HEK293 (cell line): ENCODE measurements at regions not wholly inside any gene's neighbourhood (a gene's known extent, or its start where the extent isn't known, plus 50 kb on each side); places are given as distances from the start of the nearest gene placed in this dataset.
A peak's percentile ranks its signal among the peaks of the same experiment; 100 is the strongest.

Experiments used
- CTCF ChIA-PET: fragments of 350-600 bp; formaldehyde crosslinking; extraction: SDS; loops from one replicate; lab custom pipeline; 2021; ENCODE audit warnings: antibody characterized with exemption; lab: Yijun Ruan, JAX
- POLR2A ChIA-PET: fragments of 300-600 bp; formaldehyde crosslinking; extraction: SDS; loops from one replicate; lab custom pipeline; 2020; ENCODE audit warnings: antibody characterized with exemption, inconsistent platforms; lab: Yijun Ruan, JAX
- H3K27ac ChIP-seq: fragments of 200-500 bp; sonication (Bioruptor generic); 2 replicates; pipeline ENCODE4 v1.5.1; 2014; ENCODE audit warnings: low read depth, low read length, control low read depth, inconsistent platforms; ENCODE audit errors: extremely low read depth
- H3K36me3 ChIP-seq, 2 experiments: fragments of 200-500 bp in 1 of 2; sonication (Bioruptor generic) in 1 of 2; 1 replicate in 1 of 2; 2 replicates in 1 of 2; pipeline ENCODE4 v1.5.1; 2014 to 2017; ENCODE audit warnings: inconsistent platforms in 2 of 2, low read length in 2 of 2; ENCODE audit not compliant: control insufficient read depth in 2 of 2, insufficient read depth in 1 of 2
- H3K4me1 ChIP-seq: fragments of 200-500 bp; sonication (Bioruptor generic); 2 replicates; pipeline ENCODE4 v1.5.1; 2014; ENCODE audit warnings: mild to moderate bottlenecking, low read length, inconsistent platforms; ENCODE audit not compliant: control insufficient read depth, insufficient read depth
- H3K4me3 ChIP-seq: 2 replicates; pipeline ENCODE4 v1.5.1; 2011; ENCODE audit warnings: low read depth, mild to moderate bottlenecking, control low read depth, low read length, moderate library complexity
- H3K9me3 ChIP-seq: fragments of 200-500 bp; sonication (Bioruptor generic); 2 replicates; pipeline ENCODE4 v1.5.1; 2014; ENCODE audit warnings: low read depth, low read length, inconsistent platforms; ENCODE audit not compliant: control insufficient read depth, insufficient read depth
- EGR2 ChIP-seq: fragments of 450-650 bp; formaldehyde crosslinking; IDR thresholded peaks from 2 replicates; pipeline ENCODE4 v1.5.1; 2016; ENCODE audit warnings: low read depth, missing biosample characterization, missing genetic modification characterization
- GLI4 ChIP-seq: fragments of 450-650 bp; formaldehyde crosslinking; IDR thresholded peaks from 2 replicates; pipeline ENCODE4 v1.5.1; 2016; ENCODE audit warnings: missing biosample characterization, missing genetic modification characterization
- KLF16 ChIP-seq: fragments of 450-650 bp; formaldehyde crosslinking; IDR thresholded peaks from 2 replicates; pipeline ENCODE4 v1.5.1; 2017; ENCODE audit warnings: missing biosample characterization, missing genetic modification characterization
- SP2 ChIP-seq: fragments of 450-650 bp; formaldehyde crosslinking; IDR thresholded peaks from 2 replicates; pipeline ENCODE4 v1.5.1; 2016; ENCODE audit warnings: missing biosample characterization, missing genetic modification characterization
- TCF7L2 ChIP-seq: IDR thresholded peaks from 2 replicates; pipeline ENCODE4 v1.6.1; 2011; ENCODE audit warnings: low read depth, mild to moderate bottlenecking, inconsistent platforms, low read length, moderate library complexity, borderline replicate concordance
- ZNF146 ChIP-seq: fragments of 450-650 bp; formaldehyde crosslinking; IDR thresholded peaks from 2 replicates; pipeline ENCODE4 v1.5.1; 2016; ENCODE audit warnings: missing biosample characterization, missing genetic modification characterization
- ZNF155 ChIP-seq: fragments of 450-650 bp; formaldehyde crosslinking; IDR thresholded peaks from 2 replicates; pipeline ENCODE4 v1.5.1; 2016; ENCODE audit warnings: missing biosample characterization, missing genetic modification characterization
- ZNF19 ChIP-seq: fragments of 450-650 bp; formaldehyde crosslinking; IDR thresholded peaks from 2 replicates; pipeline ENCODE4; 2016; ENCODE audit warnings: missing biosample characterization, missing genetic modification characterization, low read depth
- ZNF248 ChIP-seq: fragments of 450-650 bp; formaldehyde crosslinking; IDR thresholded peaks from 2 replicates; pipeline ENCODE4 v1.5.1; 2017; ENCODE audit warnings: missing biosample characterization, missing genetic modification characterization
- ZNF324 ChIP-seq: fragments of 450-650 bp; formaldehyde crosslinking; IDR thresholded peaks from 2 replicates; pipeline ENCODE4 v1.5.1; 2016; ENCODE audit warnings: missing biosample characterization, missing genetic modification characterization
- ZNF354C ChIP-seq: fragments of 450-650 bp; formaldehyde crosslinking; IDR thresholded peaks from 2 replicates; pipeline ENCODE4 v1.5.1; 2016; ENCODE audit warnings: missing biosample characterization, missing genetic modification characterization, low read depth, borderline replicate concordance
- ZNF529 ChIP-seq: fragments of 450-650 bp; formaldehyde crosslinking; IDR thresholded peaks from 2 replicates; pipeline ENCODE4 v1.5.1; 2017; ENCODE audit warnings: missing genetic modification characterization, missing biosample characterization; ENCODE audit not compliant: insufficient replicate concordance
- ZNF623 ChIP-seq: fragments of 450-650 bp; formaldehyde crosslinking; IDR thresholded peaks from 2 replicates; pipeline ENCODE4 v1.5.1; 2016; ENCODE audit warnings: missing biosample characterization, missing genetic modification characterization
- ZNF626 ChIP-seq: fragments of 450-650 bp; sonication (Bioruptor Pico); formaldehyde crosslinking; IDR thresholded peaks from 2 replicates; pipeline ENCODE4 v1.5.1; 2018; ENCODE audit warnings: missing biosample characterization, missing genetic modification characterization, inconsistent platforms
- ZNF654 ChIP-seq: fragments of 450-650 bp; formaldehyde crosslinking; IDR thresholded peaks from 2 replicates; pipeline ENCODE4 v1.5.1; 2016; ENCODE audit warnings: low read depth, missing biosample characterization, missing genetic modification characterization
- ZSCAN30 ChIP-seq: fragments of 450-650 bp; IDR thresholded peaks from 2 replicates; pipeline ENCODE4 v1.5.1; 2018; ENCODE audit warnings: missing biosample characterization, mild to moderate bottlenecking, missing genetic modification characterization, moderate library complexity
- TF ChIP-seq, protein P1 (sequence below): fragments of 450-650 bp; formaldehyde crosslinking; optimal IDR thresholded peaks from 2 replicates; pipeline ENCODE3; 2016; ENCODE audit warnings: missing biosample characterization, mild to moderate bottlenecking, missing genetic modification characterization
- TF ChIP-seq, protein P2 (sequence below): fragments of 450-650 bp; formaldehyde crosslinking; IDR thresholded peaks from 2 replicates; pipeline ENCODE4 v1.5.1; 2016; ENCODE audit warnings: missing biosample characterization, missing genetic modification characterization
- TF ChIP-seq, protein P3 (sequence below): fragments of 450-650 bp; formaldehyde crosslinking; IDR thresholded peaks from 2 replicates; pipeline ENCODE4 v1.5.1; 2016; ENCODE audit warnings: missing biosample characterization, missing genetic modification characterization, low read depth

DNA sequence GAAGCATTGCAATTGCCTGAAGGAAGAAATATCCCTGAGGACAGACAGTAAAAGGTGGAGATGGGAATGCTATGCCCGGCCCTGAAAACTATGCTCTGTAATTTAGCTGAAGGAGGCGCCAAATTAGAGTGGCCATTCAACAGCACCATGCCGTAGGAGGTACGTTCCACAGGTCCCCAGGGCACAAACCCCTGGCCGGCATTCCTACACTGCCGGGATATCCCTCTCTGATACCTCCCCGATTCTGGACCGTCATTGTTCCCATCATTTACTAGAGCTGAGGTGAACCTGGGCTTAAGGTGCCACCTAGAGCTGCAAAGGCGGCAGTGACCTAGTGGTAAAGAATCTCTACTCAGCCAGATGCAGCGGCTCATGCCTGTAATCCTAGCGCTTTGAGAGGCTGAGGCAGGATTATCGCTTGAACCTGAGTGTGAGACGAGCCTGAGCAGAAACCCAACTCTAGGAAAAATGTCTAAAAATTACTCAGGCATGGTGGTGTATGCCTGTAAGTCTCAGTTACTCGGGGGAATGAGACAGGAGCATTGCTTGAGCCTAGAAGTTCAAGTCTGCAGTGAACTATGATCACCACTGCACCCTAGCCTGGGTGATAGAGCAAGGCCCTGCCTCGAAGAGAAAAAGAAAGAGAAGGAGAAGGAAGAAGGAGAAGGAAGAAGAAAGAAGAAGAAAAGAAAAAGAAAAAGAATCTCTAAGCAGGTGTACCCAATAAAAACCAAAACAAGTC is 53.0 kb upstream of the TNKS2 start:
- no peaks in the 10 kb centered on the region for H3K9me3 ChIP-seq
- no peak overlapping the region for H3K4me3 ChIP-seq
- TF ChIP-seq ZNF654 (peak; percentile 18; the same call in 1 of the 2 replicates), ZNF623 (tag by site-specific recombination) (no peak)
- no peaks in the 10 kb centered on the region for H3K4me1 ChIP-seq
- H3K36me3 ChIP-seq, result no peaks in the 10 kb centered on the region
- CTCF ChIA-PET, result interaction anchor here (1.0 to 1.1 kb wide), 2 partner anchors 113 to 828 kb away, joined by 3 to 4 read pairs; no protein-coding TSS in a partner anchor
- H3K27ac ChIP-seq, result no peak overlapping the region
- POLR2A ChIA-PET, result interaction anchor here (0.7 kb wide), 1 partner anchor 46 kb away, joined by 4 read pairs; no protein-coding TSS in a partner anchor

DNA sequence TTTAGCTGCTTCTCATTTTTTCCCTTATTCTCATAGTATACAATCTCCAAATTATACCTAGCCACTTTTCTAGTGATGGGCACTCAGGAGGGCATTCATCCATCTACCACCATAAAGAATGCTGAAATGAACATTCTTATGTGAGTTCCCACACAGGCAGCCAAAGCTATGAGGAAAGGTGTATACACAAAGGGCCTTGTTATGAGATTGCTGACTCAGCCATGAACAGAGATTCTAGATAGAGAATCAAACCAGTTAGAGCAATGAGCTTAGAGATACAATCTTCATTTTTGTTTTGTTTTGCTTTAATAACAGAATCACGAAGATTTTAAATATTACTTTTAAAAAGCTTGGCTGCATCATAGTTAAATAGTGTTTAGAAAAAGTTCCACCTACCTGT is 54.8 kb upstream of the TNKS2 start:
- Histone ChIP-seq H3K4me1 (no peaks in the 10 kb centered on the region), H3K9me3 (no peaks in the 10 kb centered on the region), H3K36me3 (no peaks in the 10 kb centered on the region), H3K27ac (no peak overlapping the region), H3K4me3 (no peak overlapping the region)
- POLR2A ChIA-PET, result no interaction called here
- CTCF ChIA-PET, result interaction anchor here (0.6 to 1.5 kb wide), 4 partner anchors 49 to 687 kb away, joined by 3 to 4 read pairs (median 4); no protein-coding TSS in a partner anchor
- TF ChIP-seq ZSCAN30 (tag by site-specific recombination) (no peak), GLI4 (tag by site-specific recombination) (no peak), ZNF354C (no peak), SP2 (tag by site-specific recombination) (no peak), TCF7L2 (no peak)

DNA sequence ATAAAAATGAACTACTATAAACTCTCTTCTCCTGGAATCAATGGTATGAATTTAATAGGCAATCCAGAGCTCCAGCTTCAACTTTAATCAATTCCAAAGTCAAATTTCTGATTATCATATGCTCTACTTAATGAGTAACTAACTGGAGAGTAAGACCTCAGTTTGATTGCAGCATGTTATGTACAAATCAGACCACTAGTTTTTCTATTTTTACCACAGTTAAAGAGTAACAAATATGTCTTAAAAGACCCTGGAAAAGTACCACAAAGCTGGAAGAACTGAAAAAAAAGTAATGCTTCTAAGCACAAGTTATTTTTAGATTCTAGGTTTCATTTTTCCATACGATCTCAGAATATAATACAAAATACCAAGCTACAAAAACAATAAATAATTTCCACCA is 56.0 kb upstream of the TNKS2 start:
- CTCF ChIA-PET, result interaction anchor here (0.9 to 1.6 kb wide), 4 partner anchors 14 to 250 kb away, joined by 3 to 4 read pairs (median 3); no protein-coding TSS in a partner anchor
- TF ChIP-seq ZNF626 (tag by site-specific recombination) (no peak), EGR2 (tag by site-specific recombination) (no peak), ZNF155 (no peak), ZNF529 (tag by site-specific recombination) (no peak), ZNF324 (tag by site-specific recombination) (no peak), ZNF19 (no peak), ZNF146 (tag by site-specific recombination) (no peak), KLF16 (tag by site-specific recombination) (no peak), ZNF248 (no peak)
- TF ChIP-seq, protein P1, sequence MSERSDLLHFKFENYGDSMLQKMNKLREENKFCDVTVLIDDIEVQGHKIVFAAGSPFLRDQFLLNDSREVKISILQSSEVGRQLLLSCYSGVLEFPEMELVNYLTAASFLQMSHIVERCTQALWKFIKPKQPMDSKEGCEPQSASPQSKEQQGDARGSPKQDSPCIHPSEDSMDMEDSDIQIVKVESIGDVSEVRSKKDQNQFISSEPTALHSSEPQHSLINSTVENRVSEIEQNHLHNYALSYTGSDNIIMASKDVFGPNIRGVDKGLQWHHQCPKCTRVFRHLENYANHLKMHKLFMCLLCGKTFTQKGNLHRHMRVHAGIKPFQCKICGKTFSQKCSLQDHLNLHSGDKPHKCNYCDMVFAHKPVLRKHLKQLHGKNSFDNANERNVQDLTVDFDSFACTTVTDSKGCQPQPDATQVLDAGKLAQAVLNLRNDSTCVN (tag by site-specific recombination), result no peak
- TF ChIP-seq, protein P2, sequence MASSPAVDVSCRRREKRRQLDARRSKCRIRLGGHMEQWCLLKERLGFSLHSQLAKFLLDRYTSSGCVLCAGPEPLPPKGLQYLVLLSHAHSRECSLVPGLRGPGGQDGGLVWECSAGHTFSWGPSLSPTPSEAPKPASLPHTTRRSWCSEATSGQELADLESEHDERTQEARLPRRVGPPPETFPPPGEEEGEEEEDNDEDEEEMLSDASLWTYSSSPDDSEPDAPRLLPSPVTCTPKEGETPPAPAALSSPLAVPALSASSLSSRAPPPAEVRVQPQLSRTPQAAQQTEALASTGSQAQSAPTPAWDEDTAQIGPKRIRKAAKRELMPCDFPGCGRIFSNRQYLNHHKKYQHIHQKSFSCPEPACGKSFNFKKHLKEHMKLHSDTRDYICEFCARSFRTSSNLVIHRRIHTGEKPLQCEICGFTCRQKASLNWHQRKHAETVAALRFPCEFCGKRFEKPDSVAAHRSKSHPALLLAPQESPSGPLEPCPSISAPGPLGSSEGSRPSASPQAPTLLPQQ (tag by site-specific recombination), result no peak
- TF ChIP-seq, protein P3, sequence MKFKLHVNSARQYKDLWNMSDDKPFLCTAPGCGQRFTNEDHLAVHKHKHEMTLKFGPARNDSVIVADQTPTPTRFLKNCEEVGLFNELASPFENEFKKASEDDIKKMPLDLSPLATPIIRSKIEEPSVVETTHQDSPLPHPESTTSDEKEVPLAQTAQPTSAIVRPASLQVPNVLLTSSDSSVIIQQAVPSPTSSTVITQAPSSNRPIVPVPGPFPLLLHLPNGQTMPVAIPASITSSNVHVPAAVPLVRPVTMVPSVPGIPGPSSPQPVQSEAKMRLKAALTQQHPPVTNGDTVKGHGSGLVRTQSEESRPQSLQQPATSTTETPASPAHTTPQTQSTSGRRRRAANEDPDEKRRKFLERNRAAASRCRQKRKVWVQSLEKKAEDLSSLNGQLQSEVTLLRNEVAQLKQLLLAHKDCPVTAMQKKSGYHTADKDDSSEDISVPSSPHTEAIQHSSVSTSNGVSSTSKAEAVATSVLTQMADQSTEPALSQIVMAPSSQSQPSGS, result no peak
- H3K9me3 ChIP-seq, result no peaks in the 10 kb centered on the region
- no peak overlapping the region for H3K27ac ChIP-seq
- POLR2A ChIA-PET, result no interaction called here
- H3K36me3 ChIP-seq, result no peaks in the 10 kb centered on the region
- no peaks in the 10 kb centered on the region for H3K4me1 ChIP-seq
- H3K4me3 ChIP-seq, result no peak overlapping the region
